ENCODE measurements at regions not wholly inside any gene's neighbourhood (a gene's known extent, or its start where the extent isn't known, plus 50 kb on each side); places are given as distances from the start of the nearest gene placed in this dataset.
A peak's percentile ranks its signal among the peaks of the same experiment; 100 is the strongest.
"Not testable (repeated sequence)": the region's sequence is repeated elsewhere in the genome, so short reads cannot be mapped to it uniquely, and the experiment has no call there.

- no peak for DNase-seq
Measured at GRCh38 chr16:85222155-85222863, 110.0 kb upstream of the CIBAR2 start.

GRCh38 chr16:85225257-85225656 is 113.0 kb upstream of the CIBAR2 start:
- DNase-seq: no peak

GRCh38 chr16:85225721-85226120 is 113.4 kb upstream of the CIBAR2 start:
- DNase-seq: no peak

- no peak for DNase-seq
Measured at GRCh38 chr16:85227084-85227945, 115.0 kb upstream of the CIBAR2 start.

GRCh38 chr16:85227946-85228862 is 115.9 kb upstream of the CIBAR2 start:
- DNase-seq: no peak

GRCh38 chr16:85228970-85229430 is 116.7 kb upstream of the CIBAR2 start:
- no peak for DNase-seq

GRCh38 chr16:85229869-85230462 is 117.7 kb upstream of the CIBAR2 start:
- no peak for DNase-seq

- not testable (repeated sequence) for DNase-seq
Measured at GRCh38 chr16:85230764-85231383, 118.6 kb upstream of the CIBAR2 start.

GRCh38 chr16:85231959-85232358 is 119.7 kb upstream of the CIBAR2 start:
- DNase-seq: peak; percentile 72

- DNase-seq: no peak
Measured at GRCh38 chr16:85232369-85233142, 120.3 kb upstream of the CIBAR2 start.

GRCh38 chr16:85233516-85233915 is 121.2 kb upstream of the CIBAR2 start:
- no peak for DNase-seq

GRCh38 chr16:85234310-85235204 is 122.3 kb upstream of the CIBAR2 start:
- peak; percentile 89 for DNase-seq

GRCh38 chr16:85235991-85236817 is 123.9 kb upstream of the CIBAR2 start:
- no peak for DNase-seq

GRCh38 chr16:85236818-85237150 is 124.5 kb upstream of the CIBAR2 start:
- DNase-seq: no peak

GRCh38 chr16:85237817-85238216 is 125.5 kb upstream of the CIBAR2 start:
- no peak for DNase-seq

- DNase-seq: peak; percentile 92
Measured at GRCh38 chr16:85238233-85238647, 126.0 kb upstream of the CIBAR2 start.

- no peak for DNase-seq
Measured at GRCh38 chr16:85239239-85239638, 127.0 kb upstream of the CIBAR2 start.

- no peak for DNase-seq
Measured at GRCh38 chr16:85239871-85240270, 127.6 kb upstream of the CIBAR2 start.

Measured in femur (tissue), 1 donor.